SJSA1 (cell line): ENCODE measurements at regions not wholly inside any gene's neighbourhood (a gene's known extent, or its start where the extent isn't known, plus 50 kb on each side); places are given as distances from the start of the nearest gene placed in this dataset.

Experiments used
- DNase-seq, 2 experiments: peaks; one replicate each; pipeline ENCODE4 v3.0.0-alpha.2; 2015 to 2020; ENCODE audit warnings: low spot score in 2 of 2, low read depth in 1 of 2
- H3K27ac ChIP-seq: fragments of 250-450 bp; sonication (Bioruptor Pico); 2 replicates; pipeline ENCODE4 v1.5.1; 2020; ENCODE audit warnings: mild to moderate bottlenecking, moderate library complexity
- H3K27me3 ChIP-seq: fragments of 250-450 bp; sonication (Bioruptor Pico); replicated peaks from 2 replicates; pipeline ENCODE4 v1.5.1; 2020; ENCODE audit warnings: mild to moderate bottlenecking, moderate library complexity
- H3K36me3 ChIP-seq: fragments of 250-450 bp; sonication (Bioruptor Pico); 2 replicates; pipeline ENCODE4 v1.5.1; 2020; ENCODE audit warnings: mild to moderate bottlenecking
- H3K4me1 ChIP-seq: fragments of 250-450 bp; sonication (Bioruptor Pico); replicated peaks from 2 replicates; pipeline ENCODE4 v1.6.1; 2021; ENCODE audit warnings: mild to moderate bottlenecking
- H3K4me3 ChIP-seq: fragments of 250-450 bp; sonication (Bioruptor Pico); 2 replicates; pipeline ENCODE4 v1.5.1; 2020; ENCODE audit warnings: mild to moderate bottlenecking
- H3K9me3 ChIP-seq: fragments of 250-450 bp; sonication (Bioruptor Pico); replicated peaks from 2 replicates; pipeline ENCODE4 v1.5.1; 2020; ENCODE audit warnings: mild to moderate bottlenecking

GRCh38 chr18:26729008-26729407 is 136.5 kb downstream of the AQP4 start:
- Histone ChIP-seq H3K27ac (no peak overlapping the region), H3K36me3 (no peaks in the 10 kb centered on the region), H3K27me3 (no peaks in the 10 kb centered on the region), H3K4me3 (no peak overlapping the region), H3K4me1 (peaks cover 14% of the 10 kb centered on the region), H3K9me3 (no peaks in the 10 kb centered on the region)
- DNase-seq = no peak

GRCh38 chr18:26723981-26724380 is 141.5 kb downstream of the AQP4 start:
- Histone ChIP-seq H3K9me3 (no peaks in the 10 kb centered on the region), H3K27ac (peak overlapping the region; percentile 15), H3K4me3 (no peak overlapping the region), H3K27me3 (no peaks in the 10 kb centered on the region), H3K4me1 (peaks cover 18% of the 10 kb centered on the region), H3K36me3 (no peaks in the 10 kb centered on the region)
- no peak for DNase-seq

- no peaks in the 10 kb centered on the region for H3K9me3 ChIP-seq
- H3K36me3 ChIP-seq = no peaks in the 10 kb centered on the region
Observed at GRCh38 chr18:26722565-26722931, 143.0 kb downstream of the AQP4 start.

GRCh38 chr18:26721854-26722564 is 143.5 kb downstream of the AQP4 start:
- no peak overlapping the region for H3K4me3 ChIP-seq

More at GRCh38 chr18:26722565-26722931, 143.0 kb downstream of the AQP4 start:
- Histone ChIP-seq H3K4me3 (no peak overlapping the region), H3K27ac (no peak overlapping the region), H3K27me3 (no peaks in the 10 kb centered on the region), H3K4me1 (peaks cover 18% of the 10 kb centered on the region)
- DNase-seq = no peak

GRCh38 chr18:26719896-26720295 is 145.6 kb downstream of the AQP4 start:
- H3K36me3 ChIP-seq = no peaks in the 10 kb centered on the region
- no peak for DNase-seq
- H3K4me3 ChIP-seq = no peak overlapping the region
- H3K27me3 ChIP-seq = no peaks in the 10 kb centered on the region
- H3K9me3 ChIP-seq = no peaks in the 10 kb centered on the region
- no peak overlapping the region for H3K27ac ChIP-seq
- peaks cover 13% of the 10 kb centered on the region for H3K4me1 ChIP-seq

More at GRCh38 chr18:26721854-26722564, 143.5 kb downstream of the AQP4 start:
- no peak for DNase-seq
- no peak overlapping the region for H3K27ac ChIP-seq
- H3K9me3 ChIP-seq = no peaks in the 10 kb centered on the region
- no peaks in the 10 kb centered on the region for H3K36me3 ChIP-seq
- no peaks in the 10 kb centered on the region for H3K27me3 ChIP-seq
- H3K4me1 ChIP-seq = peaks cover 18% of the 10 kb centered on the region

- DNase-seq = no peak
Observed at GRCh38 chr18:26717123-26717719, 148.3 kb downstream of the AQP4 start.

GRCh38 chr18:26714739-26715138 is 150.8 kb downstream of the AQP4 start:
- no peaks in the 10 kb centered on the region for H3K36me3 ChIP-seq

More at GRCh38 chr18:26717123-26717719, 148.3 kb downstream of the AQP4 start:
- no peak overlapping the region for H3K27ac ChIP-seq
- H3K4me1 ChIP-seq = no peaks in the 10 kb centered on the region
- H3K27me3 ChIP-seq = 0 out of 2 replicates have a peak, but pooled peaks cover 4% of the 10 kb centered on the region
- no peaks in the 10 kb centered on the region for H3K36me3 ChIP-seq
- no peak overlapping the region for H3K4me3 ChIP-seq
- H3K9me3 ChIP-seq = no peaks in the 10 kb centered on the region

GRCh38 chr18:26711756-26712155 is 153.8 kb downstream of the AQP4 start:
- Histone ChIP-seq H3K27me3 (0 out of 2 replicates have a peak, but pooled peaks cover 4% of the 10 kb centered on the region), H3K9me3 (no peaks in the 10 kb centered on the region), H3K27ac (no peak overlapping the region), H3K4me3 (no peak overlapping the region), H3K36me3 (no peaks in the 10 kb centered on the region), H3K4me1 (no peaks in the 10 kb centered on the region)
- no peak for DNase-seq

More at GRCh38 chr18:26714739-26715138, 150.8 kb downstream of the AQP4 start:
- Histone ChIP-seq H3K27me3 (0 out of 2 replicates have a peak, but pooled peaks cover 4% of the 10 kb centered on the region), H3K4me3 (no peak overlapping the region), H3K9me3 (no peaks in the 10 kb centered on the region), H3K27ac (no peak overlapping the region), H3K4me1 (no peaks in the 10 kb centered on the region)
- DNase-seq = no peak

- H3K27ac ChIP-seq = no peak overlapping the region
- H3K36me3 ChIP-seq = no peaks in the 10 kb centered on the region
- H3K4me3 ChIP-seq = no peak overlapping the region
- H3K4me1 ChIP-seq = no peaks in the 10 kb centered on the region
- H3K9me3 ChIP-seq = no peaks in the 10 kb centered on the region
- no peak for DNase-seq
- 0 out of 2 replicates have a peak, but pooled peaks cover 4% of the 10 kb centered on the region for H3K27me3 ChIP-seq
Observed at GRCh38 chr18:26710470-26711096, 154.9 kb downstream of the AQP4 start.

GRCh38 chr18:26709897-26710296 is 155.6 kb downstream of the AQP4 start:
- H3K27me3 ChIP-seq = 0 out of 2 replicates have a peak, but pooled peaks cover 4% of the 10 kb centered on the region
- H3K36me3 ChIP-seq = no peaks in the 10 kb centered on the region
- no peak overlapping the region for H3K4me3 ChIP-seq
- no peak for DNase-seq
- no peak overlapping the region for H3K27ac ChIP-seq
- H3K9me3 ChIP-seq = no peaks in the 10 kb centered on the region
- H3K4me1 ChIP-seq = no peaks in the 10 kb centered on the region

GRCh38 chr18:26708806-26709716 is 156.4 kb downstream of the AQP4 start:
- DNase-seq = no peak
- H3K9me3 ChIP-seq = no peaks in the 10 kb centered on the region
- no peaks in the 10 kb centered on the region for H3K4me1 ChIP-seq
- H3K4me3 ChIP-seq = no peak overlapping the region
- 0 out of 2 replicates have a peak, but pooled peaks cover 2% of the 10 kb centered on the region for H3K27me3 ChIP-seq
- no peaks in the 10 kb centered on the region for H3K36me3 ChIP-seq
- no peak overlapping the region for H3K27ac ChIP-seq

- H3K4me1 ChIP-seq = no peaks in the 10 kb centered on the region
- no peak overlapping the region for H3K27ac ChIP-seq
- H3K4me3 ChIP-seq = no peak overlapping the region
- no peak for DNase-seq
- H3K9me3 ChIP-seq = no peaks in the 10 kb centered on the region
- no peaks in the 10 kb centered on the region for H3K36me3 ChIP-seq
- H3K27me3 ChIP-seq = no peaks in the 10 kb centered on the region
Observed at GRCh38 chr18:26706911-26707351, 158.6 kb downstream of the AQP4 start.

GRCh38 chr18:26705757-26706156 is 157.4 kb upstream of the KCTD1 start:
- H3K36me3 ChIP-seq = no peaks in the 10 kb centered on the region
- H3K27ac ChIP-seq = no peak overlapping the region
- no peak overlapping the region for H3K4me3 ChIP-seq
- no peaks in the 10 kb centered on the region for H3K9me3 ChIP-seq
- DNase-seq = no peak
- H3K4me1 ChIP-seq = no peaks in the 10 kb centered on the region
- H3K27me3 ChIP-seq = no peaks in the 10 kb centered on the region
